ENCODE measurements at regions not wholly inside any gene's neighbourhood (a gene's known extent, or its start where the extent isn't known, plus 50 kb on each side); places are given as distances from the start of the nearest gene placed in this dataset.

DNA sequence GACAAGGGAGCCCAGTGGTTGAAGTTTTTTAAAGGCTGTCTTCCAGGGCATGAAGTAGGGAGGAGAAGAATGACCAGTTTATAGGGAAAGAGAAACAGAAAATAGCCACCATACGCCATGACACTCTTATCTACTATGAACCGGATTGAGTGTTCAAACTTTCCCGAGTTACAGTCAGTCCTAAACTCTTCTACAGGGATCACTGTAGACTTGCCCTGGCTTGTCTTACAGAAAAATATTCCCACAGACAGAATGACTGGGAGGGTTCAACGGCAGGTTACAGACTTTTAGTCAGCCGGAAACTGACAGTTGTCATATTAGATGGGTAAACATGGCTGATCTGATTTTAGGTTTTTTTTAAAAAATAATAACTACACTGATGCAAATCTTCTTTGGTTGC, 662.5 kb upstream of the SOX9 start:
- intact Hi-C loops (cut with DNase I; ENCODE audit: low total_unique reads) = no loop called here
- Histone ChIP-seq H3K27ac (no peak overlapping the region), H3K9me3 (no peaks in the 10 kb centered on the region), H3K36me3 (no peaks in the 10 kb centered on the region), H3K4me3 (no peak overlapping the region), H3K27me3 (no peaks in the 10 kb centered on the region), H3K4me1 (no peaks in the 10 kb centered on the region)
- no peak for DNase-seq
- no peak for TF ChIP-seq CTCF (IDR thresholded peaks at IDR 0.05)
- TF ChIP-seq POLR2A (IDR thresholded peaks at IDR 0.05) = no peak

GRCh38 chr17:71460943-71461342, 659.9 kb upstream of the SOX9 start:
- intact Hi-C loops (cut with DNase I; ENCODE audit: low total_unique reads) = no loop called here

GRCh38 chr17:71461498-71462169, 659.2 kb upstream of the SOX9 start:
- H3K27me3 ChIP-seq = peaks cover 0 to 3% of the 10 kb centered on the region in 2 donors
- no peak for DNase-seq
- no peak for TF ChIP-seq CTCF (IDR thresholded peaks at IDR 0.05)
- no peak for TF ChIP-seq POLR2A (IDR thresholded peaks at IDR 0.05)
- H3K4me1 ChIP-seq = no peaks in the 10 kb centered on the region
- no peaks in the 10 kb centered on the region for H3K9me3 ChIP-seq
- intact Hi-C loops (cut with DNase I; ENCODE audit: low total_unique reads) = no loop called here
- H3K27ac ChIP-seq = no peak overlapping the region
- H3K4me3 ChIP-seq = no peak overlapping the region
- no peaks in the 10 kb centered on the region for H3K36me3 ChIP-seq

More at GRCh38 chr17:71460943-71461342, 659.9 kb upstream of the SOX9 start:
- Histone ChIP-seq H3K27ac (no peak overlapping the region), H3K4me1 (no peaks in the 10 kb centered on the region), H3K9me3 (no peaks in the 10 kb centered on the region), H3K36me3 (no peaks in the 10 kb centered on the region), H3K4me3 (no peak overlapping the region), H3K27me3 (peaks cover 0 to 3% of the 10 kb centered on the region in 2 donors)
- DNase-seq = no peak
- TF ChIP-seq CTCF (IDR thresholded peaks at IDR 0.05) = no peak
- no peak for TF ChIP-seq POLR2A (IDR thresholded peaks at IDR 0.05)

- H3K27ac ChIP-seq = no peak overlapping the region
- H3K27me3 ChIP-seq = peaks cover 0 to 3% of the 10 kb centered on the region in 2 donors
- H3K36me3 ChIP-seq = no peaks in the 10 kb centered on the region
- H3K4me3 ChIP-seq = no peak overlapping the region
- intact Hi-C loops (cut with DNase I; ENCODE audit: low total_unique reads) = no loop called here
- TF ChIP-seq POLR2A (IDR thresholded peaks at IDR 0.05) (no peak), CTCF (IDR thresholded peaks at IDR 0.05) (no peak)
- no peak for DNase-seq
- H3K4me1 ChIP-seq = no peaks in the 10 kb centered on the region
- H3K9me3 ChIP-seq = no peaks in the 10 kb centered on the region
Observed at GRCh38 chr17:71464241-71464640, 656.6 kb upstream of the SOX9 start.

DNA sequence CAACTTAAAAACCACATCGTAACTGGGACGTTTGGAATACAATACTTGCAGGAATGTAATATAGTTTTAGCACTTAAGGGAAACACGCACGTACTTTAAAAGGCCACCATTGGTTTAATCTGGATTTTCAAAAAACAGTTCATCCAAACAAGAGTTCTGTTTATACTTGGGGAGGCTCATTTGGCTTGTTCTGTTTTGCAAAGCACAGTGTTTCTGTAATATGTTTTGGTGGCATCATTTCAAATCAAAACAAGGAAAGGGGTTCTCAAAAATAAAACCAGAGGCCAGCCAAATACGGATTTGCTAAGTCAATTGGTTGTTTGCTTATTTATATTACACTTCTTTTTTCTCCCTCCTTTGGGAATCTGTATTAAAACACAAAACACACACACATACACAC, 656.1 kb upstream of the SOX9 start:
- intact Hi-C loops (cut with DNase I; ENCODE audit: low total_unique reads) = no loop called here
- Histone ChIP-seq H3K27me3 (peaks cover 0 to 3% of the 10 kb centered on the region in 2 donors), H3K27ac (no peak overlapping the region), H3K4me1 (no peaks in the 10 kb centered on the region), H3K9me3 (no peaks in the 10 kb centered on the region), H3K36me3 (no peaks in the 10 kb centered on the region), H3K4me3 (no peak overlapping the region)
- TF ChIP-seq CTCF (IDR thresholded peaks at IDR 0.05) = no peak
- no peak for TF ChIP-seq POLR2A (IDR thresholded peaks at IDR 0.05)
- no peak for DNase-seq

Data from uterus (tissue), 3 donors.